Endothelial cell (in vitro differentiated cells): ENCODE measurements at regions not wholly inside any gene's neighbourhood (a gene's known extent, or its start where the extent isn't known, plus 50 kb on each side); places are given as distances from the start of the nearest gene placed in this dataset.

Experiments used
- DNase-seq: peaks from one replicate; pipeline ENCODE4 v3.0.0; 2021; ENCODE audit warnings: low spot score
- H3K27ac Mint-ChIP-seq: one replicate; pipeline ENCODE4 v1.8.0; 2021; ENCODE audit warnings: mixed read lengths, inconsistent platforms; ENCODE audit not compliant: unreplicated experiment
- H3K27me3 Mint-ChIP-seq: one replicate; pipeline ENCODE4 v1.8.0; 2021; ENCODE audit warnings: mild to moderate bottlenecking, moderate library complexity, mixed read lengths, inconsistent platforms; ENCODE audit not compliant: unreplicated experiment
- H3K36me3 Mint-ChIP-seq: one replicate; pipeline ENCODE4 v1.8.0; 2021; ENCODE audit warnings: mild to moderate bottlenecking, low read depth, mixed read lengths, inconsistent platforms; ENCODE audit not compliant: unreplicated experiment
- H3K4me1 Mint-ChIP-seq: one replicate; pipeline ENCODE4 v1.8.0; 2021; ENCODE audit warnings: mild to moderate bottlenecking, mixed read lengths, inconsistent platforms; ENCODE audit not compliant: unreplicated experiment
- H3K4me3 Mint-ChIP-seq: one replicate; pipeline ENCODE4 v1.8.0; 2021; ENCODE audit warnings: mild to moderate bottlenecking, mixed read lengths, inconsistent platforms; ENCODE audit not compliant: unreplicated experiment
- H3K9me3 Mint-ChIP-seq: one replicate; pipeline ENCODE4 v1.8.0; 2021; ENCODE audit warnings: mixed read lengths, inconsistent platforms; ENCODE audit not compliant: unreplicated experiment
- CTCF ChIP-seq: fragments of 200-600 bp; sonication (generic); IDR thresholded peaks from one replicate; pipeline ENCODE4 v1.5.0; 2021; ENCODE audit warnings: antibody characterized with exemption; ENCODE audit not compliant: unreplicated experiment

DNA sequence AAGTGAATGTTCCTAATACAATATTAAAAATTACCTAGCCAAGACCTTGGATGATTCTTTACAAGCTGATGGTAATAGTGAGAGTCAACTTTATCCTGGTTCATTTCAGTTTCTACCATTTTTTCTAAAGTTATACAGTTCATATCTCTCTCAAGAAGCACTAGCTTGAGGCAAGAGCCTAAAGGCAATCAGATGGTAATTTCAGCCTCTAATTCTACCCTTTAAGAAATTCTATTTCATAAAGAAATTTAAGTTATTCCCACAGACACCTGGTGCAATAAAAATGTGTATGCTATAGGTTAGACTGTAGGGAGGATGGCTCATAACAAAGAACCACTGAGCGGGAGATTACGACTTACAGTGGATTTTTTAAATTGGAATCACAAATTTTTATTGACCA, 984.2 kb upstream of the ADGRL3 start:
- Mint-ChIP-seq H3K27ac (no peak overlapping the region), H3K9me3 (no peaks in the 10 kb centered on the region), H3K4me3 (no peak overlapping the region), H3K27me3 (no peaks in the 10 kb centered on the region), H3K36me3 (no peaks in the 10 kb centered on the region), H3K4me1 (no peaks in the 10 kb centered on the region)
- TF ChIP-seq CTCF, result no peak
- no peak for DNase-seq

GRCh38 chr4:60216752-60217151, 983.4 kb upstream of the ADGRL3 start:
- no peak for TF ChIP-seq CTCF
- Mint-ChIP-seq H3K36me3 (no peaks in the 10 kb centered on the region), H3K27me3 (no peaks in the 10 kb centered on the region), H3K27ac (no peak overlapping the region), H3K9me3 (no peaks in the 10 kb centered on the region), H3K4me1 (no peaks in the 10 kb centered on the region), H3K4me3 (no peak overlapping the region)
- DNase-seq, result no peak

DNA sequence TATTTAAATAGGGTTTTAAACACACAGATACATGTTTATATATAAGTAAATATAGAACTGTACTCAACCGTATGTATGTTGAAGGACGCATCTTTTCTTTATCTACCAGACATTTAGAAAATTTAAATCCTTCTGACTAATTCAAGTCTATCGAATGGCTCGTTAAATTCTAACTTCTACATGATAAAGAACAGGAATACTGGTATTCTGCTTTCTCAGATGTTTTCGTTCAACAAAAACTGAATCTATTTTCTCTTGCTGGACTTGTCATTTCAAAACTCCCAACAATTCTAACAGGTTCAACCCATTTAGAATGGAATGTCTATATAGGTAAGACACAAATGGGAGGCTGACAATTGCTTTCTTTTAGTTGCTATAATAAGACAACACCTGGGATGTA, 978.3 kb upstream of the ADGRL3 start:
- H3K36me3 Mint-ChIP-seq, result no peaks in the 10 kb centered on the region

DNA sequence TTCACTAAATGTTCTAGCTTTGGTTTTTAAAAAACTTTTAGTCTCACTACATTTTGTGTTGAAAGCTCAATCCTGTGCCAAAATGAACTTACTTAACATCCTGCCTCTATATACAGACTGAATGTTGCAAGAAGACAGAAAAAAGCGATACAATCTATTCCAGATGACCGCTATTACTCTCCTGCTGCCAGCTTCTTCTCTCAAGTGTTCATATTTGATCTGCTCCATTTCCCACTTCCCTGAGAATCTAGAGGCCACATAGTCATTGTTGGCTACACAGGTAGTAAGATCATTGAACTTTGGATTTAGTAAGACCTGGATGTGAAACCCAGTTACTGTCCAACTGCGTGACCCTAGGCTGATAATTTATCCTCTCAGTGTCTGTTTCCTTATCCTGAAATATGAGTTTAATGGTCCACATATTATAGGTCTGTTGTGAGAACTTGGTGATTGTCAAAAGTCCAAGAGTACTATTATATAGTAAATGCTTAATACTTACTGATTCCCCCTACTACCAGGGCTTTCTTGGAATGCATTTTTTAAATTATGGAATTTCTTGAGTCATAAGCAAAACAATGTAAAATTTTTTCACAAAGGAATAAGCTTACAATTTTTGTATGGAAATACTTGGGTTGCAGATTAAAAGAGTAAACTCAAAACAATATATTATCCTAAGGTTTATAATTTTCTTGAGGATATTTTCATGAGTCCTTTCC, 976.8 kb upstream of the ADGRL3 start:
- DNase-seq, result no peak
- peaks cover 3% of the 10 kb centered on the region for H3K4me1 Mint-ChIP-seq
- no peaks in the 10 kb centered on the region for H3K27me3 Mint-ChIP-seq
- no peak for TF ChIP-seq CTCF
- H3K36me3 Mint-ChIP-seq, result no peaks in the 10 kb centered on the region
- no peak overlapping the region for H3K27ac Mint-ChIP-seq
- H3K9me3 Mint-ChIP-seq, result no peaks in the 10 kb centered on the region
- no peak overlapping the region for H3K4me3 Mint-ChIP-seq

More for the DNA sequence above, 978.3 kb upstream of the ADGRL3 start:
- no peak for TF ChIP-seq CTCF
- H3K27me3 Mint-ChIP-seq, result no peaks in the 10 kb centered on the region
- H3K4me3 Mint-ChIP-seq, result no peak overlapping the region
- no peak for DNase-seq
- no peak overlapping the region for H3K27ac Mint-ChIP-seq
- H3K4me1 Mint-ChIP-seq, result peaks cover 3% of the 10 kb centered on the region
- H3K9me3 Mint-ChIP-seq, result no peaks in the 10 kb centered on the region

DNA sequence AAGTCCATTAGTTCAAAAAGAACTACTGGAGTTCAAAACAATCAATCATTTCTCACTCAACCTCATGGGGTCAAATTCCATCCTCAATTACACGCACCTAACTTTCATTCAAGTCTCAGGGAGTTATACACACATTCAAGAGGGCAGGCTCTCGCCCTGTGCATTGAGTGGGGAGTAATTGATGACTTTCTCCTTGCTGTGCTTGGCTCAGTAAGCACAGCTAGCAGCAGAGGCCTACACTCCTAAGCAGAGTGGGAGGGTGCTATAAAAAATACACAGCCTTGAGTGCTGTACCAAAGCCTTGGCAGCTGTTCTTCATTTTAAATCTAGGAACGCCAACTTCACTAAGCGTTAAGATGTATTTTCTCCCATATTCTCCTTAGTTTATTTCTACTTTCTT, 958.3 kb upstream of the ADGRL3 start:
- Mint-ChIP-seq H3K9me3 (no peaks in the 10 kb centered on the region), H3K4me1 (no peaks in the 10 kb centered on the region), H3K4me3 (no peak overlapping the region), H3K36me3 (no peaks in the 10 kb centered on the region), H3K27ac (no peak overlapping the region), H3K27me3 (no peaks in the 10 kb centered on the region)
- TF ChIP-seq CTCF, result no peak
- no peak for DNase-seq
